WTC11 (cell line): ENCODE measurements at regions not wholly inside any gene's neighbourhood (a gene's known extent, or its start where the extent isn't known, plus 50 kb on each side); places are given as distances from the start of the nearest gene placed in this dataset.

Experiments
- ATAC-seq: fragments of 200-7000 bp; cut with Tn5 transposase; 2 replicates; pipeline ENCODE4 v1.10.0; 2021; ENCODE audit warnings: mild to moderate bottlenecking, moderate library complexity
- CTCF ChIA-PET: fragments of 300-600 bp; sonication (Branson Sonifier 250); formaldehyde crosslinking; loops from one replicate; lab custom pipeline; 2021; ENCODE audit warnings: antibody characterized with exemption; lab: Charles Lee
- POLR2A ChIA-PET: fragments of 350-600 bp; sonication (Branson Sonifier 250); formaldehyde crosslinking; loops from one replicate; lab custom pipeline; 2021; ENCODE audit warnings: antibody characterized with exemption; lab: Charles Lee
- DNase-seq: peaks from one replicate; pipeline ENCODE4 v3.0.0; 2021; ENCODE audit warnings: low spot score
- H3K27ac Mint-ChIP-seq: 2 replicates; pipeline ENCODE4 v1.8.0; 2021; ENCODE audit warnings: mixed read lengths
- H3K27me3 Mint-ChIP-seq: 2 replicates; pipeline ENCODE4 v1.8.0; 2021; ENCODE audit warnings: low read depth, mild to moderate bottlenecking, moderate library complexity, mixed read lengths
- H3K36me3 Mint-ChIP-seq: 2 replicates; pipeline ENCODE4 v1.8.0; 2021; ENCODE audit warnings: mixed read lengths
- H3K4me1 Mint-ChIP-seq: 2 replicates; pipeline ENCODE4 v1.8.0; 2022; ENCODE audit warnings: mixed read lengths
- H3K4me3 Mint-ChIP-seq: 2 replicates; pipeline ENCODE4 v1.8.0; 2021; ENCODE audit warnings: mild to moderate bottlenecking, moderate library complexity, mixed read lengths
- H3K9me3 Mint-ChIP-seq: 2 replicates; pipeline ENCODE4 v1.8.0; 2021; ENCODE audit warnings: mixed read lengths
- AFF4 ChIP-seq: sonication (generic); formaldehyde crosslinking; IDR thresholded peaks from 2 replicates; pipeline ENCODE4 v1.8.1; 2023; ENCODE audit warnings: mild to moderate bottlenecking, missing genetic modification reagents, borderline replicate concordance
- ELF4 ChIP-seq: sonication (generic); formaldehyde crosslinking; IDR thresholded peaks from 2 replicates; pipeline ENCODE4 v1.8.1; 2022; ENCODE audit warnings: low read depth, mild to moderate bottlenecking, moderate library complexity, missing genetic modification reagents
- EMX1 ChIP-seq: fragments of 250-450 bp; sonication (Bioruptor Pico); IDR thresholded peaks from 2 replicates; pipeline ENCODE4 v1.8.0; 2021; ENCODE audit warnings: mild to moderate bottlenecking
- JUN ChIP-seq: sonication (generic); formaldehyde crosslinking; IDR thresholded peaks from 2 replicates; pipeline ENCODE4 v1.8.0; 2023; ENCODE audit warnings: mild to moderate bottlenecking, missing genetic modification reagents
- KAT7 ChIP-seq: sonication (generic); formaldehyde crosslinking; IDR thresholded peaks from 2 replicates; pipeline ENCODE4 v1.8.1; 2023; ENCODE audit warnings: missing genetic modification reagents, mild to moderate bottlenecking, borderline replicate concordance
- MLX ChIP-seq: sonication (generic); formaldehyde crosslinking; IDR thresholded peaks from 2 replicates; pipeline ENCODE4 v1.8.1; 2023; ENCODE audit warnings: mild to moderate bottlenecking, missing genetic modification reagents, moderate library complexity
- NFATC4 ChIP-seq: fragments of 250-450 bp; sonication (Bioruptor Pico); IDR thresholded peaks from 2 replicates; pipeline ENCODE4 v1.9.0; 2021; ENCODE audit warnings: mild to moderate bottlenecking
- NFE2L1 ChIP-seq: sonication (generic); formaldehyde crosslinking; IDR thresholded peaks from 2 replicates; pipeline ENCODE4 v1.8.1; 2023; ENCODE audit warnings: missing genetic modification reagents
- SMAD4 ChIP-seq: sonication (generic); formaldehyde crosslinking; IDR thresholded peaks from 2 replicates; pipeline ENCODE4 v1.8.0; 2022; ENCODE audit warnings: mild to moderate bottlenecking, missing genetic modification reagents
- STAT6 ChIP-seq: sonication (generic); formaldehyde crosslinking; conservative IDR thresholded peaks from 2 replicates; pipeline ENCODE4 v1.8.1; 2023; ENCODE audit warnings: mild to moderate bottlenecking, low read depth, missing genetic modification reagents, moderate library complexity
- TCF7 ChIP-seq: sonication (generic); formaldehyde crosslinking; IDR thresholded peaks from 2 replicates; pipeline ENCODE4 v1.8.0; 2022; ENCODE audit warnings: mild to moderate bottlenecking, low read depth, missing genetic modification reagents, moderate library complexity
- TEAD1 ChIP-seq: sonication (generic); formaldehyde crosslinking; IDR thresholded peaks from 2 replicates; pipeline ENCODE4 v1.8.0; 2022; ENCODE audit warnings: mild to moderate bottlenecking, missing genetic modification reagents
- ZBTB21 ChIP-seq: sonication (generic); formaldehyde crosslinking; IDR thresholded peaks from 2 replicates; pipeline ENCODE4 v1.8.1; 2023; ENCODE audit warnings: mild to moderate bottlenecking, missing genetic modification reagents, borderline replicate concordance
- ZNF219 ChIP-seq: sonication (generic); formaldehyde crosslinking; IDR thresholded peaks from 2 replicates; pipeline ENCODE4 v1.8.0; 2023; ENCODE audit warnings: missing genetic modification reagents, mild to moderate bottlenecking, borderline replicate concordance
- ZNF263 ChIP-seq: sonication (generic); formaldehyde crosslinking; IDR thresholded peaks from 2 replicates; pipeline ENCODE4 v1.8.1; 2022; ENCODE audit warnings: low read depth, mild to moderate bottlenecking, moderate library complexity, missing genetic modification reagents
- ZNF317 ChIP-seq: sonication (generic); formaldehyde crosslinking; IDR thresholded peaks from 2 replicates; pipeline ENCODE4 v1.8.1; 2023; ENCODE audit warnings: low read depth, mild to moderate bottlenecking, moderate library complexity, missing genetic modification reagents, borderline replicate concordance
- ZNF423 ChIP-seq: fragments of 250-450 bp; sonication (Bioruptor Pico); IDR thresholded peaks from 2 replicates; pipeline ENCODE4 v2.1.2; 2022; ENCODE audit warnings: mild to moderate bottlenecking, moderate library complexity
- ZNF532 ChIP-seq: fragments of 250-450 bp; sonication (Bioruptor Pico); IDR thresholded peaks from 2 replicates; pipeline ENCODE4 v1.9.0; 2021; ENCODE audit warnings: mild to moderate bottlenecking, borderline replicate concordance
- TF ChIP-seq, protein P1 (sequence below): sonication (generic); formaldehyde crosslinking; IDR thresholded peaks from 2 replicates; pipeline ENCODE4 v1.8.1; 2023; ENCODE audit warnings: mild to moderate bottlenecking, missing genetic modification reagents, moderate library complexity
- TF ChIP-seq, protein P2 (sequence below): sonication (generic); formaldehyde crosslinking; IDR thresholded peaks from 2 replicates; pipeline ENCODE4 v1.8.1; 2022; ENCODE audit warnings: mild to moderate bottlenecking, missing genetic modification reagents, moderate library complexity, borderline replicate concordance
- TF ChIP-seq, protein P3 (sequence below): fragments of 250-450 bp; sonication (Bioruptor Pico); IDR thresholded peaks from 2 replicates; pipeline ENCODE4 v1.9.0; 2021; ENCODE audit warnings: mild to moderate bottlenecking

- POLR2A ChIA-PET: no interaction called here
- CTCF ChIA-PET: no interaction called here
These were observed 601.4 kb upstream of the NOVA1 start for GRCh38 chr14:27199272-27199671.

GRCh38 chr14:27205036-27205435 lies 607.2 kb upstream of the NOVA1 start:
- H3K4me3 Mint-ChIP-seq: no peak overlapping the region
- no peak overlapping the region for H3K27ac Mint-ChIP-seq
- no peaks in the 10 kb centered on the region for H3K9me3 Mint-ChIP-seq
- CTCF ChIA-PET: no interaction called here
- TF ChIP-seq ZBTB21 (CRISPR knock-in tag) (no peak), KAT7 (no peak), STAT6 (no peak), TEAD1 (CRISPR knock-in tag) (no peak), NFE2L1 (CRISPR knock-in tag) (no peak), TCF7 (CRISPR knock-in tag) (no peak), ZNF263 (CRISPR knock-in tag) (no peak), ZNF423 (CRISPR knock-in tag) (no peak), ZNF532 (CRISPR knock-in tag) (no peak), JUN (CRISPR knock-in tag) (no peak), MLX (CRISPR knock-in tag) (no peak), EMX1 (CRISPR knock-in tag) (no peak), ELF4 (CRISPR knock-in tag) (no peak), AFF4 (CRISPR knock-in tag) (no peak), NFATC4 (CRISPR knock-in tag) (no peak), SMAD4 (CRISPR knock-in tag) (no peak)
- TF ChIP-seq, protein P1, sequence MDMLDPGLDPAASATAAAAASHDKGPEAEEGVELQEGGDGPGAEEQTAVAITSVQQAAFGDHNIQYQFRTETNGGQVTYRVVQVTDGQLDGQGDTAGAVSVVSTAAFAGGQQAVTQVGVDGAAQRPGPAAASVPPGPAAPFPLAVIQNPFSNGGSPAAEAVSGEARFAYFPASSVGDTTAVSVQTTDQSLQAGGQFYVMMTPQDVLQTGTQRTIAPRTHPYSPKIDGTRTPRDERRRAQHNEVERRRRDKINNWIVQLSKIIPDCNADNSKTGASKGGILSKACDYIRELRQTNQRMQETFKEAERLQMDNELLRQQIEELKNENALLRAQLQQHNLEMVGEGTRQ: no peak
- TF ChIP-seq, protein P2, sequence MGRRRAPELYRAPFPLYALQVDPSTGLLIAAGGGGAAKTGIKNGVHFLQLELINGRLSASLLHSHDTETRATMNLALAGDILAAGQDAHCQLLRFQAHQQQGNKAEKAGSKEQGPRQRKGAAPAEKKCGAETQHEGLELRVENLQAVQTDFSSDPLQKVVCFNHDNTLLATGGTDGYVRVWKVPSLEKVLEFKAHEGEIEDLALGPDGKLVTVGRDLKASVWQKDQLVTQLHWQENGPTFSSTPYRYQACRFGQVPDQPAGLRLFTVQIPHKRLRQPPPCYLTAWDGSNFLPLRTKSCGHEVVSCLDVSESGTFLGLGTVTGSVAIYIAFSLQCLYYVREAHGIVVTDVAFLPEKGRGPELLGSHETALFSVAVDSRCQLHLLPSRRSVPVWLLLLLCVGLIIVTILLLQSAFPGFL (CRISPR knock-in tag): no peak
- TF ChIP-seq, protein P3, sequence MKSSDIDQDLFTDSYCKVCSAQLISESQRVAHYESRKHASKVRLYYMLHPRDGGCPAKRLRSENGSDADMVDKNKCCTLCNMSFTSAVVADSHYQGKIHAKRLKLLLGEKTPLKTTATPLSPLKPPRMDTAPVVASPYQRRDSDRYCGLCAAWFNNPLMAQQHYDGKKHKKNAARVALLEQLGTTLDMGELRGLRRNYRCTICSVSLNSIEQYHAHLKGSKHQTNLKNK (CRISPR knock-in tag): no peak
- POLR2A ChIA-PET: no interaction called here
- H3K36me3 Mint-ChIP-seq: no peaks in the 10 kb centered on the region
- ATAC-seq (no peak), DNase-seq (no peak)
- peaks cover 10% of the 10 kb centered on the region for H3K4me1 Mint-ChIP-seq
- H3K27me3 Mint-ChIP-seq: no peaks in the 10 kb centered on the region

More at GRCh38 chr14:27199272-27199671, 601.4 kb upstream of the NOVA1 start:
- no peak overlapping the region for H3K27ac Mint-ChIP-seq
- no peak for DNase-seq
- TF ChIP-seq, protein P3 (CRISPR knock-in tag): no peak
- TF ChIP-seq ZNF317 (CRISPR knock-in tag) (no peak), ZNF219 (CRISPR knock-in tag) (no peak)
- TF ChIP-seq, all 79 proteins: peak for 0
- Mint-ChIP-seq H3K9me3 (no peaks in the 10 kb centered on the region), H3K4me3 (no peak overlapping the region), H3K36me3 (no peaks in the 10 kb centered on the region), H3K4me1 (no peaks in the 10 kb centered on the region), H3K27me3 (no peaks in the 10 kb centered on the region; the same call in 1 of the 2 replicates)
- ATAC-seq: no peak
